GM12878 (cell line): ENCODE measurements at regions not wholly inside any gene's neighbourhood (a gene's known extent, or its start where the extent isn't known, plus 50 kb on each side); places are given as distances from the start of the nearest gene placed in this dataset.

Experiments used
- ATAC-seq: fragments of 200-7000 bp; cut with Tn5 transposase; 3 replicates; pipeline ENCODE4 v1.9.1; 2020; ENCODE audit warnings: mild to moderate bottlenecking, moderate library complexity
- BruUV-seq: library from RNA; stranded (reverse); fragments of 400-500 nt; replicated peaks from 2 replicates; lab custom pipeline; 2021; lab: Mats Ljungman, UMichigan
- CTCF ChIA-PET: fragments of 300-600 bp; sonication (Branson Sonifier 250); formaldehyde crosslinking; extraction: SDS; loops from one replicate; lab custom pipeline; 2021; ENCODE audit warnings: inconsistent platforms; lab: Yijun Ruan, JAX
- POLR2A ChIA-PET: fragments of 350-600 bp; formaldehyde crosslinking; extraction: SDS; loops from one replicate; lab custom pipeline; 2021; ENCODE audit warnings: inconsistent platforms; lab: Charles Lee
- RAD21 ChIA-PET: fragments of 300-600 bp; sonication (Branson Sonifier 250); formaldehyde crosslinking; loops from one replicate; lab custom pipeline; 2023; ENCODE audit warnings: antibody characterized with exemption; ENCODE audit not compliant: unreplicated experiment; lab: Charles Lee
- SMC1A ChIA-PET: fragments of 300-600 bp; sonication (Branson Sonifier 250); formaldehyde crosslinking; loops from one replicate; lab custom pipeline; 2023; ENCODE audit not compliant: unreplicated experiment, uncharacterized antibody; lab: Charles Lee
- DNase-seq: peaks from one replicate; pipeline ENCODE4 v3.0.0-alpha.2; 2011; ENCODE audit warnings: low read depth, low spot score
- FAIRE-seq: peaks from 3 replicates; lab custom pipeline; 2011; peaks lifted over from hg19 to GRCh38; lab: Jason Lieb, UNC
- H2AFZ ChIP-seq: 2 replicates; pipeline ENCODE4 v1.6.0; 2011; ENCODE audit warnings: low read depth, low read length, control low read depth; ENCODE audit not compliant: control insufficient read depth
- H3K27ac ChIP-seq: 2 replicates; pipeline ENCODE4 v1.5.1; 2011; ENCODE audit warnings: control low read depth; ENCODE audit not compliant: control insufficient read depth, insufficient read depth
- H3K27me3 ChIP-seq, 2 experiments: replicated peaks in 1 of 2; 2 replicates each; pipeline versions ENCODE4 v1.6.0 to v1.6.1; 2011; ENCODE audit warnings: low read length in 1 of 2; ENCODE audit not compliant: control insufficient read depth in 2 of 2, insufficient read depth in 2 of 2
- H3K36me3 ChIP-seq, 2 experiments: 2 replicates each; pipeline ENCODE4 v1.5.1; 2011; ENCODE audit warnings: low read length in 1 of 2; ENCODE audit not compliant: control insufficient read depth in 2 of 2, insufficient read depth in 2 of 2
- H3K4me1 ChIP-seq: 2 replicates; pipeline ENCODE4 v1.6.1; 2011; ENCODE audit warnings: mild to moderate bottlenecking, low read length, moderate library complexity, mixed read lengths; ENCODE audit not compliant: control insufficient read depth, insufficient read depth
- H3K4me2 ChIP-seq: 2 replicates; pipeline ENCODE4 v1.6.0; 2011; ENCODE audit warnings: control low read depth; ENCODE audit not compliant: control insufficient read depth, insufficient read depth
- H3K4me3 ChIP-seq: fragments of 200-600 bp; sonication (generic); 2 replicates; pipeline ENCODE4 v1.5.1; 2016
- H3K79me2 ChIP-seq: 2 replicates; pipeline ENCODE4 v1.6.0; 2011; ENCODE audit warnings: low read length; ENCODE audit not compliant: control insufficient read depth, insufficient read depth
- H3K9ac ChIP-seq: 2 replicates; pipeline ENCODE4 v1.8.0; 2011; ENCODE audit warnings: low read length, control low read depth, mixed read lengths; ENCODE audit not compliant: control insufficient read depth, insufficient read depth
- H3K9me3 ChIP-seq: replicated peaks from 3 replicates; pipeline ENCODE4 v1.5.1; 2011; ENCODE audit warnings: mild to moderate bottlenecking, low read length; ENCODE audit not compliant: control insufficient read depth, insufficient read depth
- H4K20me1 ChIP-seq: 2 replicates; pipeline ENCODE4 v1.6.0; 2011; ENCODE audit not compliant: control insufficient read depth, insufficient read depth
- CEBPB ChIP-seq, 2 experiments: fragments of 150-350 bp in 1 of 2; IDR thresholded peaks; 2 replicates each; pipeline ENCODE4 v1.6.1; 2012 to 2014; ENCODE audit warnings: low read depth in 2 of 2, low read length in 2 of 2, borderline replicate concordance in 1 of 2, inconsistent platforms in 1 of 2
- ETV6 ChIP-seq, 2 experiments: fragments of 450-650 bp in 1 of 2; IDR thresholded peaks in 1 of 2; conservative IDR thresholded peaks in 1 of 2; 2 replicates each; pipeline ENCODE4 v1.6.1; 2014; ENCODE audit warnings: antibody characterized with exemption in 1 of 2, borderline replicate concordance in 1 of 2, low read depth in 1 of 2, mild to moderate bottlenecking in 1 of 2, moderate library complexity in 1 of 2
- LARP7 ChIP-seq: fragments of 450-650 bp; IDR thresholded peaks from 2 replicates; pipeline ENCODE4 v1.6.1; 2017; ENCODE audit warnings: mild to moderate bottlenecking
- NFXL1 ChIP-seq: fragments of 450-650 bp; IDR thresholded peaks from 2 replicates; pipeline ENCODE4 v1.6.1; 2017; ENCODE audit warnings: antibody characterized with exemption, mild to moderate bottlenecking, borderline replicate concordance
- PAX8 ChIP-seq: fragments of 450-650 bp; IDR thresholded peaks from 2 replicates; pipeline ENCODE4 v1.6.1; 2017; ENCODE audit warnings: mild to moderate bottlenecking, moderate library complexity
- PML ChIP-seq: IDR thresholded peaks from 2 replicates; pipeline ENCODE4 v1.6.1; 2012; ENCODE audit warnings: low read length, inconsistent platforms
- POU2F2 ChIP-seq: IDR thresholded peaks from 3 replicates; pipeline ENCODE4 v1.6.1; 2011; ENCODE audit warnings: low read depth, mild to moderate bottlenecking, low read length, borderline replicate concordance
- RB1 ChIP-seq: fragments of 450-650 bp; formaldehyde crosslinking; IDR thresholded peaks from 2 replicates; pipeline ENCODE4 v1.6.1; 2017; ENCODE audit warnings: mild to moderate bottlenecking, borderline replicate concordance
- RCOR1 ChIP-seq: conservative IDR thresholded peaks from 2 replicates; pipeline ENCODE4 v1.6.1; 2012; ENCODE audit warnings: low read depth, low read length, improper control_type of control experiment
- SRF ChIP-seq, 2 experiments: IDR thresholded peaks; 2 replicates each; pipeline ENCODE4 v1.6.1; 2011; ENCODE audit warnings: low read depth in 2 of 2, low read length in 2 of 2, mild to moderate bottlenecking in 1 of 2, moderate library complexity in 1 of 2
- ZNF207 ChIP-seq: fragments of 450-650 bp; IDR thresholded peaks from 2 replicates; pipeline ENCODE4 v1.6.1; 2014; ENCODE audit warnings: antibody characterized with exemption, mild to moderate bottlenecking, borderline replicate concordance
- ZNF217 ChIP-seq: fragments of 450-650 bp; IDR thresholded peaks from 2 replicates; pipeline ENCODE4 v1.6.1; 2017; ENCODE audit warnings: antibody characterized with exemption, mild to moderate bottlenecking
- in situ Hi-C: fragments of 300-500 bp; cut with MboI; formaldehyde crosslinking; loops from 9 replicates; pipeline ENCODE4 v1.14.3; 2018; ENCODE audit warnings: mixed read lengths
- intact Hi-C: fragments of 100-400 bp; cut with micrococcal nuclease; formaldehyde crosslinking; loops from one replicate; pipeline ENCODE4 v1.14.2; 2022; ENCODE audit not compliant: unreplicated experiment

- FAIRE-seq: no peak
Measured at GRCh38 chr14:29301571-29301970, 535.0 kb downstream of the FOXG1 start.

GRCh38 chr14:29310210-29310609 is 543.6 kb downstream of the FOXG1 start:
- ChIA-PET RAD21 (no interaction called here), SMC1A (no interaction called here), POLR2A (no interaction called here), CTCF (no interaction called here)
- in situ Hi-C loops (no loop called here), intact Hi-C loops (no loop called here)
- BruUV-seq: no TSS peak
- no peak for FAIRE-seq
- Histone ChIP-seq H3K4me1 (no peaks in the 10 kb centered on the region), H3K9ac (no peak overlapping the region), H3K9me3 (no peaks in the 10 kb centered on the region), H3K27ac (no peak overlapping the region), H4K20me1 (no peaks in the 10 kb centered on the region), H3K4me2 (no peak overlapping the region), H3K79me2 (no peaks in the 10 kb centered on the region), H3K4me3 (no peak overlapping the region), H2AFZ (no peak overlapping the region), H3K36me3 (no peaks in the 10 kb centered on the region), H3K27me3 (no peaks in the 10 kb centered on the region)
- ATAC-seq: no peak
- TF ChIP-seq RCOR1 (no peak), SRF (IDR thresholded peaks at IDR 0.05; ENCODE audit: low read depth in 2 of 2, low read length in 2 of 2) (no peak), CEBPB (IDR thresholded peaks at IDR 0.05; ENCODE audit: borderline replicate concordance in 1 of 2, low read depth in 2 of 2, low read length in 2 of 2) (no peak), PML (no peak), ETV6 (conservative IDR thresholded peaks at IDR 0.05 in 1 of 2, IDR thresholded peaks at IDR 0.05 in 1 of 2; ENCODE audit: borderline replicate concordance in 1 of 2, low read depth in 1 of 2) (no peak), NFXL1 (no peak), POU2F2 (no peak), ZNF207 (no peak)
- no peak for DNase-seq

More at GRCh38 chr14:29301571-29301970, 535.0 kb downstream of the FOXG1 start:
- Histone ChIP-seq H4K20me1 (no peaks in the 10 kb centered on the region), H3K79me2 (no peaks in the 10 kb centered on the region), H2AFZ (no peak overlapping the region), H3K27me3 (no peaks in the 10 kb centered on the region), H3K4me2 (no peak overlapping the region), H3K9me3 (no peaks in the 10 kb centered on the region)
- ChIA-PET SMC1A (no interaction called here), RAD21 (no interaction called here), CTCF (no interaction called here), POLR2A (no interaction called here)
- ATAC-seq (no peak), DNase-seq (no peak)
- intact Hi-C loops: no loop called here
- no peak for TF ChIP-seq ZNF217
- TF ChIP-seq RB1: no peak
- no peak for TF ChIP-seq PAX8
- TF ChIP-seq POU2F2: no peak
- no peak for TF ChIP-seq LARP7
- TF ChIP-seq, all 136 proteins: peak for 0
- no TSS peak for BruUV-seq
- H3K27ac ChIP-seq: no peak overlapping the region
- in situ Hi-C loops: no loop called here
- no peaks in the 10 kb centered on the region for H3K36me3 ChIP-seq
- no peaks in the 10 kb centered on the region for H3K4me1 ChIP-seq
- no peak overlapping the region for H3K9ac ChIP-seq
- no peak overlapping the region for H3K4me3 ChIP-seq
